GM18861 (cell line): ENCODE measurements at regions not wholly inside any gene's neighbourhood (a gene's known extent, or its start where the extent isn't known, plus 50 kb on each side); places are given as distances from the start of the nearest gene placed in this dataset.
A peak's percentile ranks its signal among the peaks of the same experiment; 100 is the strongest.
"Not testable (repeated sequence)": the region's sequence is repeated elsewhere in the genome, so short reads cannot be mapped to it uniquely, and the experiment has no call there.

Experiments
- ATAC-seq: cut with Tn5 transposase; IDR thresholded peaks from one replicate; pipeline ENCODE4 v1.9.1; 2021; ENCODE audit not compliant: unreplicated experiment

GRCh38 chr1:184858288-184858687, 103.6 kb upstream of the EDEM3 start:
- ATAC-seq = no peak

DNA sequence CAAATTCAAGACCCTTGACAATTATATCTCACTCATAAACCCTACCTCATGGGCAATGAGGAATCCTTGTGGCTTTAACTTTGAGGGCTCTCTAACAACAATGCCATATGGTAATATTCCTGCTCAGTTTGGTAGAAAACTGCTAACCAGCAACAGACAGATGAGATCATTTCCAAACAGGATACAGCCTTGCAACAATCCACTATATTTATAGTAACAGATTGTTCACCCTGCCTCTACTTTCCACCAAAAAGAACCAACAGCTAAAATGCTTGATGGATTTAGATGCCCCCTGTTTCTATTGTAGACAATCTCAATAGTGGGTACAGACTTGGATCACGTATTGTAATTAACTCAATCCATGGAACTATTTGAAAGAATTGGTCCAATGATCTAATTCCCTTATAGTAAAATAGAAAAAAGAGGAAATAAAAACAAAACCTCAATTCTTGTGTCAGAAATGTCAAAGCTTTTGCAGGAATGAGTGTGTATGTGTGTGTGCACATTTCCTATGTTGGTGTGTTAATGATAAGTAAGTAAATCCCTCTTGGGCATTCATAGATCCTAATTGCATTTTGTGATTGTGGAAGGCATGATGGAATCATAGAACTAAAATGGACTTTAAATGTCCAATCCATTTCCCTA, 100.0 kb upstream of the EDEM3 start:
- ATAC-seq = no peak

- ATAC-seq = no peak
These were observed 99.4 kb upstream of the EDEM3 start for GRCh38 chr1:184854036-184854435.

DNA sequence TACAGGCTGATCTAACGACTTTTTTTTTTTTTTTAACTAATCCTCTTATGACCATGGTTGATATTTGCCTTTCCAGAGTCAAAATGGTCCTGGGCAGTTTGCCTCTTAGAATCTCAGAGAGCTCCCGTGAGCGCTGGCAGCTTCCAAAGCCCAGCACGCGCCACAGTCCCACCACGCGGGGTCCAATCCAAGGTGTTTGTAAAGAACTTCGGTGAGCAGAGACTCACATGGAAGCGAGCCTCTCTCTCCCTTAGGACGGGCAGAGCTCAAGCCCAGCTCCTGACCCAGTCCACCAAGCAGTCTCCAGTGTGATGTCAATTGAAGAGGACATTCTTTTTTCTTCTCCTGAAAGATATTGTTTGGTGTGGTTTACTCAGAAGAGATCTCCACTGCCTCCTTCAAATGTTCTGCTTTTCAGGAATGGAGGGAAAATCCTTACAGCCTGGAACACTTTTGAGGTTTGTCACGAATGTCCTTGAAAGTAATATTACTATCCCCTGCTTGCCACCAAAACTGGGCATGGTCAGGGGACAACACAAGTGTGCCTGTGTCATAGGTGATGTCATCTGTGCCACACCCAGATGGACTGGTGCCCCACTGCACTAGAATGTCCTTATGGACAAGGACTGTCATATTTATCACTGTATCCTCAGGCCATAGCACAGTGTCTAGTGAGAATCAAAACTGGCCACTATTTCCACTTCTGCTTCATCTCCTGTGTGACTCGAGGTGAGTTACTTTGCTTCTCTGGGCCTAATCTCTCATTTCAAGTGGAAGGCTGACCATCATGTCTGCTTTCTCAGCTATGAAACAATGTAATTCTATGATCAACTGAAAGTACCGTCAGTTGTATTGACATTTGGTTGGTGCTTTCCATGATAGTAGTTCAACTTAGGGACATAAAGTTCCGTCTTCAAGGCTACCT, 97.4 kb upstream of the EDEM3 start:
- no peak for ATAC-seq

DNA sequence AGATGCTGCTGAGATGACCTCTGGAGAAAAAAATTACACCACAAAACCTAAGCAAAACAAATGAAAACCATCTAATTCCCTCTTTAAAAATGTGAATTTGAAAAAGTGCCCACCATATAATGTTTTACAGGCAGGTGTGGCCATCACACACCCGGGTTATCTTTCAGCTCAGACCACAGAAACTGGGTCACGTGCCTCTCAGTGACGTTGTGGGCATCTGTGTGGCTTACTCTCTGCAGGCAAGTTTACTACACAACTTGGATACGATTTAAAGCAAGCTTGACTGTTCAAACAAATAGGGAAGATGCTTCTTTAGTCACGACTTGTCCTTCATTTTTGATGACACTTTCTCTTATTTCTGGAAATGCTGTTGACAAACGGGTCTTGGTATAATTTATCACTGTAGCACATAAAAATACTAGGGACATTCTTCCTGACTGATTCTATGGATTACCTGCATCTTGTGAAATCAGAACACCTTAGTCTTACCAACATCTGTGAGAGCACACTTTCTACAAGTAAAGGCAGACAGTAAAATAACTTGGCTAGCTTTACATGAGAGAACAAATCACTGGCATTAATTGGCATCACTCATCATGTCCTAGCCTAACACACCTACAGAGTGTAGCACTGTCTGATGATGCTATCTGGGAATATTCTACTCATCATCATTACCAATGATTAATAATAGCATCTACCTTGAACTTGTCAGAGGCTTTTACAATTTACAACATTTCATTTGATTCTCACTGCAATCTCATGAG, 89.3 kb upstream of the EDEM3 start:
- peak; percentile 99 for ATAC-seq

DNA sequence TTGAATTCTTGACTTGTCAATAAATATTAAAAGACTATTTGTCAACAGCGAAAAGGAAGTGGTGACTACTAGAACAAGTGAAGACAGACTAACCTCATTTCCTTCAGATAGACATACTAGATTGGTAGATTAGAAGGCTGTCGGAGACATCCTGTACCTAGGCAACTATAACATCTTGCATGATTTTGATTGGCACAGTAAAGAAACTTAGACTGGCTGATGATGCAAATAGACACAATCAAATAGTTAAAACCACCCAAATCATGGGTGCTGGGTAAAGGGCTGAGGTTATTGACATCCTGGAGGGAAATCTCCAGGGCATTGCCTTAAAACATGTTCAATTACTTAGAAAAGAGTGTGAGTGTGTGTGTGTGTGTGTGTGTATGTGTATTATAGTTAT, 85.9 kb upstream of the EDEM3 start:
- no peak for ATAC-seq

DNA sequence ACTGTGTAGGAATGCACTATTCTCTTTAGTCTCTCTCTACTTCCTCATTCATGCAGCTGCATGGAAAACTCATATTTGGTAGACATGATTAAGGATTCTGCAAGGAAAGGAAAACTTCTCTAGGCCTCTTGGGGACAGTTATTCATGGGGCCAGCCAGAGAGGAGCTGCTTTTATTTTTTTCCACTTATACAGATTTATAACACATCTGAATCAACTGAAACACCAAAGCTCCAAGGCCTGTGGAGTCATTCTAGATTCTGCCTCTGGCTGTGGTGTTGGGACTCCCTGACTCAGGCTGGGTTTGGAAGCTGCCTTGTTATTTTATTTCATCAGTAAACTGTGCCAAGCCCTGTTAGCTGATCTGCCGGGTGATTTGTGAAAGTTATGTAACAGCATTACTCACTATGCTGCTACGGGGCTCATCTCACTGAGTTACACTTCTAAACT, 83.9 kb upstream of the EDEM3 start:
- ATAC-seq = no peak

DNA sequence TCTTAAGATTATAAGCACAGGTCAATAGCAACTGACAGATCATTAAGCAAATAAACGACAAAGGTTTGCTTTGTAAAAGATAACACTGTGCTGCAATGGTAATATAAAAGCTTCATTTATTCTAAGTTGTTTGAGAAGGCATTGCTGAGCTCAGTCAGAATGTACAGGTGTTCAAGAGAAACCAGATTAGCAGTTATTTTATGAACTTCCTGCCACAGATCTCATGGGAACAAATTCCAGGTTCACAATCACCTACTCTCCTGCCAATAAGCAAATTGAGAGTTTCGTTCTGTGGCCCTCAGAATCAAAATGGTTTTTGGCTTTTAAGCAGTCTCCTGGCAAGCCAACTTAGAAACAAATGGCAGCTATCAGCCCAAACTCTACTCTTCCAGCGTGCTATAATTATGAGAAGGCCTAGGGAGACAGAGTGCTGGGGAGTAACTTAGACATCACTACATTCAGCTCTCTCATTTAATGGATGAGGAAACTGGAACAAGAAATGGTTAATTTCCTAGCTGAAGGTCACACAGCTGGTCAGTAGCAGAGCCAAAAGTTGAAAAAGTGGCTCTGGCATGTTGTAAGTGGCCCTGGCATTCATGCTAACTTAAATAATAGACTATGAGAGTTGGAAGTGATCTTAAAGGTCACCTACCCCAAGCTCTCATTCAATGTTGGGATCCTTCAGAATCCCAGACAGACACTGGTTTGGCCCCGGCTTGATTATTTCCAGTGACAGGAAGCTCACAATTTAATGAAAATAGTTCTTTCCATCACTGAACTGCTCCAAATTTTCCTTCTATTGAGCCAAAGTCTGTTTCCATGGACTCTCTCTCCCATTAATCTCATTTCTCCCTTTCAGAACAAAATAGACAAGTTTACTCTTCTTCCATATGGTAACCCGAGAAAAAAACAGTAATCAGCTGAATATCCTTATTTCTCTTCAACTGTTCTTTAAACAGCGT, 82.6 kb upstream of the EDEM3 start:
- ATAC-seq = no peak

- ATAC-seq = no peak
These were observed 81.5 kb upstream of the EDEM3 start for GRCh38 chr1:184836141-184836540.

GRCh38 chr1:184833994-184834393, 79.3 kb upstream of the EDEM3 start:
- ATAC-seq = not testable (repeated sequence)

DNA sequence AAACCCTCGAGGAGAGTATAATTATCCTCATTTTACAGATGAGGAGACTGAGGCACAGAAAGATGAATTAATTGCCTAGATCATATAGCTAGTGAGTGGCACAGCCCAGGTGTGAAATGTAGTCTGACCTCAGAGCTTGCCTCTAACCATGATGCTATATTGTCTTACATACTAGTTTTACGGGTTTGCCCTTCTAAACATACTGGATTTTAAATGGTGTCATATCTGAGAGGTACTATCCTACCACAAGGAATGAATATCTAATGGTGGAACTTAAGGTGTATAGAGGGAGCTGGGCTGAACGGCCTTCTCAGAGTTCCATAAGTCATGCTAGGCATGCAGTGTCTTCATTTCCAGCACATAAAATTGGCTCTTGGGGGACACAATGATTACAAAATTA, 77.9 kb upstream of the EDEM3 start:
- ATAC-seq = no peak

DNA sequence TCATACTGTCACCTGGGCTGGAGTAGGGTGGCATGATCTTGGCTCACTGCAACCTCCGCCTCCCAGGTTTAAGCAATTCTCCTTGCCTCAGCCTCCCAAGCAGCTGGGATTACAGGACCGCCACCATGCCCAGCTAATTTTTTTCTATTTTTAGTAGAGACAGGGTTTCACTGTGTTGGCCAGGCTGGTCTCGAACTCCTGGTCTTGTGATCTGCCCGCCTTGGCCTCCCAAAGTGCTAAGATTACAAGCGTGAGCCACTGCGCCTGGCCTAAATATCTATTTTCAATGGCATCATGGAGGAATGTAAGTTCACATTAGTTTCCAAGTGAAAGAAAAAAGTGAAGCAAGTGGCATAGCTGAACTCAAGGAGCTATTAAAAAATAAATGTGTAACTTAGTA, 74.8 kb upstream of the EDEM3 start:
- ATAC-seq = not testable (repeated sequence)

DNA sequence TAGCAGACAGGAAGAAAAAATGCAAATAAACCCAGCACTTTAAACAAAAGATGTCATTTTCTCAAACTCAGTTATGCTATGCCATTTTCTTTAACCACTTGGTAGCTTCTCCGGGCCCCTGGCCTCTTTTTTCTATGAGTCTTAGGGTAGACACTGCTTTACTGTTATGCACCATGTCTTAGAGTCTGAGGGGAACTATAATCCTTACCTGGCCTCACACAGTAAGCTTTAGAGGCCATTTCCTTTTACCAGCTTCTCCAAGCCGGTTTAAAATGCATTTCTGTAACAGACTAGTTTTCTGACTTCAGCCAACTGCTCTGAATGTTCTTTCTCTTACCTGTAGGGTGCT, 73.7 kb upstream of the EDEM3 start:
- ATAC-seq = no peak

- ATAC-seq = no peak
These were observed 73.1 kb upstream of the EDEM3 start for GRCh38 chr1:184827600-184828368.

- ATAC-seq = no peak
These were observed 71.3 kb upstream of the EDEM3 start for GRCh38 chr1:184826001-184826400.

GRCh38 chr1:184825571-184825970, 70.9 kb upstream of the EDEM3 start:
- ATAC-seq = no peak

GRCh38 chr1:184824691-184825323, 70.1 kb upstream of the EDEM3 start:
- no peak for ATAC-seq

DNA sequence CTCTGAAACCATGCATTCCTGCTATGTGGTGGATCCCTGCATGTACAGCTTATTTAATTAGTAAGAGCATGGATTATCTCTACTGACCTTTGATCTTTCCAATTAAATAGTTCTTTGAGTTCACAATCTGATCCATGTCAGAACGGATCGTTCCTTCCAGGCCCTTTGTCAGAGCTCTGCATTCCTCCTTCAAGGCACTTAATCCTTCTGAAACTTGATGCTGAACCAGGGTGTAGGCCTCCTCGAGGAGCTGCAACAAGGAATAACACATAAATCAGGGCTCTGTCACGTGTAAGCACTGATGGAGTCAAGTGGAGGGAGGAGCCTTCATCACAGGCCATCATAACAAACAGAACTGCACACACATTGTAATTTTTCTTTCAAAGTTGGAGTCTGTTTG, 68.4 kb upstream of the EDEM3 start:
- ATAC-seq = no peak

DNA sequence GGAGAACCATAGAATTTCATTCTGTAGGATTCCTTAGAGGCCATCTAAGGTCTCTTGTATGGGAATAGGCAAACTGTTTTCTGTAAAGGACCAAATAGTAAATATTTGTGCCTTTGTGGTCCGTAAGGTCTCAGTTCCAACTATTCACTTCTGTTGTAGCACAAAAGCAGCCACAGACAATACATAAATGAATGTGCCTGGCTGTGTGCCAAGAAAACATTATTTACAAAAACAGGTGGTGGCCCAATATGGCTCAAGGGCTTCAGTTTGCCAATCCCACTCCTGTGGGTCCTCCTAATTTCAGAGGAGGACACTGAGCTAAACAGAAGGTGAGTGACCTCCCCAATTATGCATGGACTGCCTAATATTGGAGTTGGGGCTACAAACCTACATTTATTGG, 67.6 kb upstream of the EDEM3 start:
- no peak for ATAC-seq
